HepG2 (cell line): ENCODE measurements at regions not wholly inside any gene's neighbourhood (a gene's known extent, or its start where the extent isn't known, plus 50 kb on each side); places are given as distances from the start of the nearest gene placed in this dataset.

Experiments
- ATAC-seq: fragments of 200-7000 bp; cut with Tn5 transposase; 3 replicates; pipeline ENCODE4 v1.9.1; 2020; ENCODE audit warnings: mild to moderate bottlenecking, moderate library complexity
- BruUV-seq: library from RNA; stranded (reverse); fragments of 400-500 nt; replicated peaks from 2 replicates; lab custom pipeline; 2021; lab: Mats Ljungman, UMichigan
- CTCF ChIA-PET: fragments of 300-600 bp; formaldehyde crosslinking; extraction: SDS; loops from one replicate; lab custom pipeline; 2021; ENCODE audit warnings: low total read pairs, inconsistent platforms, low intra/inter-chr PET ratio; lab: Yijun Ruan, JAX
- POLR2A ChIA-PET: fragments of 350-600 bp; sonication (Branson Sonifier 250); formaldehyde crosslinking; loops from one replicate; lab custom pipeline; 2020; ENCODE audit warnings: antibody characterized with exemption, inconsistent platforms; lab: Yijun Ruan, JAX
- DNase-seq: peaks from one replicate; pipeline ENCODE4 v3.0.0-alpha.2; 2015; ENCODE audit warnings: low spot score
- FAIRE-seq: peaks from 3 replicates; lab custom pipeline; 2011; peaks lifted over from hg19 to GRCh38; lab: Jason Lieb, UNC
- H2AFZ ChIP-seq: one replicate; pipeline ENCODE4 v1.6.1; 2011; ENCODE audit warnings: low read length, inconsistent platforms
- H3K27ac ChIP-seq: fragments of 300-600 bp; 3 replicates; pipeline ENCODE4 v1.8.0; 2011; ENCODE audit warnings: mixed run types, mild to moderate bottlenecking, mixed read lengths, low read length, inconsistent platforms; ENCODE audit not compliant: insufficient read depth; ENCODE audit errors: extremely low read length
- H3K27me3 ChIP-seq, 2 experiments: fragments of 200-600 bp in 1 of 2; 2 replicates in 1 of 2; 3 replicates in 1 of 2; pipeline versions ENCODE4 v1.6.0 to v1.8.0; 2011; ENCODE audit warnings: low read length in 2 of 2, mild to moderate bottlenecking in 2 of 2, moderate library complexity in 2 of 2, inconsistent platforms in 1 of 2; ENCODE audit not compliant: insufficient read depth in 2 of 2, control insufficient read depth in 1 of 2
- H3K36me3 ChIP-seq, 2 experiments: fragments of 200-600 bp in 1 of 2; replicated peaks in 1 of 2; 2 replicates in 1 of 2; 3 replicates in 1 of 2; pipeline versions ENCODE4 v1.5.1 to v1.8.0; 2011; ENCODE audit warnings: low read length in 2 of 2, inconsistent platforms in 1 of 2; ENCODE audit not compliant: insufficient read depth in 2 of 2, control insufficient read depth in 1 of 2
- H3K4me1 ChIP-seq: 2 replicates; pipeline ENCODE4 v1.5.1; 2012; ENCODE audit warnings: low read length, inconsistent platforms; ENCODE audit not compliant: insufficient read depth
- H3K4me2 ChIP-seq: 2 replicates; pipeline ENCODE4 v1.6.0; 2011; ENCODE audit warnings: low read depth, low read length, inconsistent platforms
- H3K4me3 ChIP-seq, 3 experiments: fragments of 200-600 bp in 1 of 3; sonication (generic), shearing (Covaris generic) in 1 of 3; replicated peaks in 1 of 3; 2 replicates each; pipeline ENCODE4 v1.5.1; 2011 to 2016; ENCODE audit warnings: low read length in 3 of 3, inconsistent platforms in 2 of 3, low read depth in 2 of 3, mild to moderate bottlenecking in 2 of 3, control low read depth in 1 of 3, mixed read lengths in 1 of 3; ENCODE audit not compliant: insufficient read depth in 1 of 3
- H3K79me2 ChIP-seq: one replicate; pipeline ENCODE4 v1.6.1; 2011; ENCODE audit warnings: low read length, inconsistent platforms; ENCODE audit not compliant: insufficient read depth
- H3K9ac ChIP-seq: 2 replicates; pipeline ENCODE4 v1.6.0; 2011; ENCODE audit warnings: mild to moderate bottlenecking, low read depth, low read length, inconsistent platforms; ENCODE audit not compliant: insufficient read depth
- H3K9me3 ChIP-seq: 2 replicates; pipeline ENCODE4 v1.5.1; 2012; ENCODE audit warnings: mild to moderate bottlenecking, low read length
- H4K20me1 ChIP-seq: 2 replicates; pipeline ENCODE4 v1.6.0; 2011; ENCODE audit warnings: inconsistent platforms, mild to moderate bottlenecking, low read length, moderate library complexity; ENCODE audit not compliant: insufficient read depth
- EZH2 ChIP-seq: conservative IDR thresholded peaks from 2 replicates; pipeline ENCODE4 v1.6.1; 2012; ENCODE audit warnings: mild to moderate bottlenecking, low read depth, low read length, moderate library complexity
- HNF4A ChIP-seq: sonication (generic); formaldehyde crosslinking; IDR thresholded peaks from 2 replicates; pipeline ENCODE4 v1.4.0; 2020; ENCODE audit warnings: missing genetic modification reagents
- IRF1 ChIP-seq: sonication (generic); formaldehyde crosslinking; IDR thresholded peaks from 2 replicates; pipeline ENCODE4 v1.4.0; 2020; ENCODE audit warnings: low read depth, mild to moderate bottlenecking, missing genetic modification reagents
- KDM6A ChIP-seq: IDR thresholded peaks from 2 replicates; pipeline ENCODE4 v1.6.1; 2016; ENCODE audit warnings: low read depth
- MAX ChIP-seq: IDR thresholded peaks from 2 replicates; pipeline ENCODE4 v1.6.1; 2012; ENCODE audit warnings: inconsistent platforms
- MLLT10 ChIP-seq: sonication (generic); formaldehyde crosslinking; IDR thresholded peaks from 2 replicates; pipeline ENCODE4 v1.4.0; 2020; ENCODE audit warnings: missing genetic modification reagents
- POLR2A ChIP-seq, 2 experiments: IDR thresholded peaks; 2 replicates each; pipeline ENCODE4 v1.6.1; 2011; ENCODE audit warnings: low read depth in 2 of 2, low read length in 2 of 2, mild to moderate bottlenecking in 1 of 2, moderate library complexity in 1 of 2; ENCODE audit not compliant: insufficient read depth in 1 of 2
- RAD21 ChIP-seq: fragments of 450-650 bp; formaldehyde crosslinking; IDR thresholded peaks from 2 replicates; pipeline ENCODE4 v1.5.0; 2020; ENCODE audit warnings: mild to moderate bottlenecking
- SMAD3 ChIP-seq: sonication (generic); formaldehyde crosslinking; IDR thresholded peaks from 2 replicates; pipeline ENCODE4 v1.4.0; 2020; ENCODE audit warnings: missing genetic modification reagents
- STAT5B ChIP-seq: sonication (generic); formaldehyde crosslinking; IDR thresholded peaks from 2 replicates; pipeline ENCODE4 v1.4.0; 2020; ENCODE audit warnings: missing genetic modification reagents
- ZKSCAN5 ChIP-seq: sonication (generic); formaldehyde crosslinking; IDR thresholded peaks from 2 replicates; pipeline ENCODE4 v1.5.1; 2020; ENCODE audit warnings: mild to moderate bottlenecking, missing genetic modification reagents
- ZNF3 ChIP-seq: IDR thresholded peaks from 2 replicates; pipeline ENCODE4 v1.7.0; 2017; ENCODE audit warnings: inconsistent platforms
- ZNF510 ChIP-seq: sonication (generic); formaldehyde crosslinking; IDR thresholded peaks from 2 replicates; pipeline ENCODE4 v1.4.0; 2020; ENCODE audit warnings: low read depth, mild to moderate bottlenecking, missing genetic modification reagents
- ZNF615 ChIP-seq: sonication (generic); formaldehyde crosslinking; IDR thresholded peaks from 2 replicates; pipeline ENCODE4 v1.5.0; 2020; ENCODE audit warnings: mild to moderate bottlenecking, missing genetic modification reagents, borderline replicate concordance
- ZNF709 ChIP-seq: sonication (generic); formaldehyde crosslinking; IDR thresholded peaks from 2 replicates; pipeline ENCODE4 v1.5.0; 2020; ENCODE audit warnings: mild to moderate bottlenecking, missing genetic modification reagents
- ZNF800 ChIP-seq: sonication (generic); formaldehyde crosslinking; IDR thresholded peaks from 2 replicates; pipeline ENCODE4 v1.4.0; 2020; ENCODE audit warnings: missing genetic modification reagents
- ZSCAN25 ChIP-seq: sonication (generic); formaldehyde crosslinking; IDR thresholded peaks from 2 replicates; pipeline ENCODE4 v1.8.0; 2022; ENCODE audit warnings: mild to moderate bottlenecking, missing genetic modification reagents
- WGBS: methylation state at CpG from one replicate; pipeline ENCODE4 v1.1.6; 2017; ENCODE audit warnings: low lambda C conversion rate; 5-methylcytosine and 5-hydroxymethylcytosine counted together
- in situ Hi-C: cut with HindIII; loops from 2 replicates; pipeline ENCODE4 v1.10.0; 2017; ENCODE audit warnings: low pct_unique_long_range_greater_than_20kb; ENCODE audit not compliant: extremely low pct_ligation_motif_present
- intact Hi-C: fragments of 100-400 bp; cut with micrococcal nuclease; formaldehyde crosslinking; loops from one replicate; pipeline ENCODE4 v1.10.0; 2022; ENCODE audit not compliant: unreplicated experiment
- TF ChIP-seq, protein P1 (sequence below): sonication (generic); formaldehyde crosslinking; IDR thresholded peaks from 2 replicates; pipeline ENCODE4 v1.4.0; 2020; ENCODE audit warnings: mild to moderate bottlenecking, missing genetic modification reagents
- TF ChIP-seq, protein P2 (sequence below): sonication (generic); formaldehyde crosslinking; IDR thresholded peaks from 2 replicates; pipeline ENCODE4 v1.9.0; 2021; ENCODE audit warnings: missing genetic modification reagents, mild to moderate bottlenecking, borderline replicate concordance

- TF ChIP-seq MAX (peak; percentile 71; the same call in 1 of the 2 replicates), ZSCAN25 (CRISPR knock-in tag) (no peak), ZNF615 (CRISPR knock-in tag) (no peak), ZNF3 (CRISPR knock-in tag) (peak; percentile 97), SMAD3 (CRISPR knock-in tag) (peak; percentile 44; the same call in 1 of the 2 replicates), MLLT10 (CRISPR knock-in tag) (no peak), KDM6A (CRISPR knock-in tag) (0 out of 2 replicates have a peak, but pooled peaks have one; percentile 30), IRF1 (no peak)
Measured at GRCh38 chr10:78438907-78439809, 405.5 kb downstream of the RPS24 start (continued).

GRCh38 chr10:78441010-78441409, 407.3 kb downstream of the RPS24 start:
- intact Hi-C loops = no loop called here
- H3K4me1 ChIP-seq = peaks cover 88% of the 10 kb centered on the region
- no TSS peak for BruUV-seq
- H3K9me3 ChIP-seq = no peaks in the 10 kb centered on the region
- H2AFZ ChIP-seq = no peak overlapping the region
- FAIRE-seq (no peak), ATAC-seq (no peak), DNase-seq (no peak)
- H4K20me1 ChIP-seq = no peaks in the 10 kb centered on the region
- no peak overlapping the region for H3K27ac ChIP-seq
- POLR2A ChIA-PET = interaction anchor here (1.8 kb wide), 1 partner anchor 17 kb away, joined by 9 read pairs; no protein-coding TSS in a partner anchor
- in situ Hi-C loops = no loop called here
- H3K36me3 ChIP-seq = no peaks in the 10 kb centered on the region
- H3K79me2 ChIP-seq = no peaks in the 10 kb centered on the region
- 100% methylated on average over 4 of the region's 4 CpGs for WGBS
- H3K9ac ChIP-seq = no peak overlapping the region
- H3K4me2 ChIP-seq = no peak overlapping the region
- H3K4me3 ChIP-seq = no peak overlapping the region
- H3K27me3 ChIP-seq = no peaks in the 10 kb centered on the region
- CTCF ChIA-PET = no interaction called here
- TF ChIP-seq ZKSCAN5 (no peak), POLR2A (IDR thresholded peaks at IDR 0.05; ENCODE audit: insufficient read depth in 1 of 2, low read depth in 2 of 2, low read length in 2 of 2) (no peak), RAD21 (CRISPR knock-in tag) (no peak), EZH2 (no peak), HNF4A (CRISPR knock-in tag) (no peak), STAT5B (CRISPR knock-in tag) (no peak), ZNF800 (CRISPR knock-in tag) (no peak), ZNF709 (no peak), ZNF510 (CRISPR knock-in tag) (no peak)
- TF ChIP-seq, protein P1, sequence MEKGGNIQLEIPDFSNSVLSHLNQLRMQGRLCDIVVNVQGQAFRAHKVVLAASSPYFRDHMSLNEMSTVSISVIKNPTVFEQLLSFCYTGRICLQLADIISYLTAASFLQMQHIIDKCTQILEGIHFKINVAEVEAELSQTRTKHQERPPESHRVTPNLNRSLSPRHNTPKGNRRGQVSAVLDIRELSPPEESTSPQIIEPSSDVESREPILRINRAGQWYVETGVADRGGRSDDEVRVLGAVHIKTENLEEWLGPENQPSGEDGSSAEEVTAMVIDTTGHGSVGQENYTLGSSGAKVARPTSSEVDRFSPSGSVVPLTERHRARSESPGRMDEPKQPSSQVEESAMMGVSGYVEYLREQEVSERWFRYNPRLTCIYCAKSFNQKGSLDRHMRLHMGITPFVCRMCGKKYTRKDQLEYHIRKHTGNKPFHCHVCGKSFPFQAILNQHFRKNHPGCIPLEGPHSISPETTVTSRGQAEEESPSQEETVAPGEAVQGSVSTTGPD (CRISPR knock-in tag) = no peak
- TF ChIP-seq, protein P2, sequence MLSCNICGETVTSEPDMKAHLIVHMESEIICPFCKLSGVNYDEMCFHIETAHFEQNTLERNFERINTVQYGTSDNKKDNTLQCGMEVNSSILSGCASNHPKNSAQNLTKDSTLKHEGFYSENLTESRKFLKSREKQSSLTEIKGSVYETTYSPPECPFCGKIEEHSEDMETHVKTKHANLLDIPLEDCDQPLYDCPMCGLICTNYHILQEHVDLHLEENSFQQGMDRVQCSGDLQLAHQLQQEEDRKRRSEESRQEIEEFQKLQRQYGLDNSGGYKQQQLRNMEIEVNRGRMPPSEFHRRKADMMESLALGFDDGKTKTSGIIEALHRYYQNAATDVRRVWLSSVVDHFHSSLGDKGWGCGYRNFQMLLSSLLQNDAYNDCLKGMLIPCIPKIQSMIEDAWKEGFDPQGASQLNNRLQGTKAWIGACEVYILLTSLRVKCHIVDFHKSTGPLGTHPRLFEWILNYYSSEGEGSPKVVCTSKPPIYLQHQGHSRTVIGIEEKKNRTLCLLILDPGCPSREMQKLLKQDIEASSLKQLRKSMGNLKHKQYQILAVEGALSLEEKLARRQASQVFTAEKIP (CRISPR knock-in tag) = no peak
